PC-3 (cell line): ENCODE measurements at regions not wholly inside any gene's neighbourhood (a gene's known extent, or its start where the extent isn't known, plus 50 kb on each side); places are given as distances from the start of the nearest gene placed in this dataset.
"Not testable (repeated sequence)": the region's sequence is repeated elsewhere in the genome, so short reads cannot be mapped to it uniquely, and the experiment has no call there.

Experiments
- ATAC-seq: fragments of 200-7000 bp; cut with Tn5 transposase; 2 replicates; pipeline ENCODE4 v1.9.1; 2020; ENCODE audit warnings: mild to moderate bottlenecking, moderate library complexity
- BruUV-seq: library from RNA; stranded (reverse); fragments of 400-500 nt; replicated peaks from 2 replicates; lab custom pipeline; 2021; lab: Mats Ljungman, UMichigan
- CTCF ChIA-PET: fragments of 300-600 bp; sonication (Branson Sonifier 250); formaldehyde crosslinking; loops from one replicate; lab custom pipeline; 2022; ENCODE audit warnings: antibody characterized with exemption; lab: Charles Lee
- POLR2A ChIA-PET: fragments of 300-600 bp; sonication (Branson Sonifier 250); formaldehyde crosslinking; loops from one replicate; lab custom pipeline; 2022; ENCODE audit warnings: antibody characterized with exemption; ENCODE audit not compliant: unreplicated experiment; lab: Charles Lee
- DNase-seq: peaks from one replicate; pipeline ENCODE4 v3.0.0-alpha.2; 2015
- H2AFZ ChIP-seq: fragments of 300-600 bp; sonication (generic); 2 replicates; pipeline ENCODE4 v1.6.0; 2016; ENCODE audit warnings: antibody characterized with exemption, low read length
- H3F3A ChIP-seq: fragments of 300-600 bp; sonication (generic); one replicate; pipeline ENCODE4 v1.6.0; 2017; ENCODE audit warnings: antibody characterized with exemption, low read length, control low read depth, mild to moderate bottlenecking; ENCODE audit not compliant: unreplicated experiment
- H3K27ac ChIP-seq: fragments of 300-600 bp; sonication (generic); 2 replicates; pipeline ENCODE4 v1.5.1; 2016; ENCODE audit warnings: mild to moderate bottlenecking, low read length
- H3K27me3 ChIP-seq: fragments of 300-600 bp; sonication (generic); 2 replicates; pipeline ENCODE4 v1.6.1; 2016; ENCODE audit warnings: low read length, mixed read lengths
- H3K36me3 ChIP-seq: fragments of 300-600 bp; sonication (generic); 2 replicates; pipeline ENCODE4 v1.6.1; 2016; ENCODE audit warnings: low read depth, mixed run types, low read length, mixed read lengths
- H3K4me1 ChIP-seq: fragments of 300-600 bp; sonication (generic); 2 replicates; pipeline ENCODE4 v1.5.1; 2016; ENCODE audit warnings: low read length; ENCODE audit not compliant: insufficient read depth
- H3K4me2 ChIP-seq: fragments of 300-600 bp; sonication (generic); 2 replicates; pipeline ENCODE4 v1.6.0; 2016; ENCODE audit warnings: low read length
- H3K4me3 ChIP-seq: fragments of 300-600 bp; sonication (generic); 2 replicates; pipeline ENCODE4 v1.5.1; 2016; ENCODE audit warnings: mild to moderate bottlenecking, low read length, mixed read lengths
- H3K79me2 ChIP-seq: fragments of 300-600 bp; sonication (generic); 2 replicates; pipeline ENCODE4 v1.6.1; 2017; ENCODE audit warnings: low read length, mixed read lengths
- H3K9ac ChIP-seq: fragments of 300-600 bp; sonication (generic); 2 replicates; pipeline ENCODE4 v1.6.0; 2016; ENCODE audit warnings: mild to moderate bottlenecking, low read length
- H3K9me2 ChIP-seq: fragments of 300-600 bp; sonication (generic); replicated peaks from 2 replicates; pipeline ENCODE4 v1.6.1; 2016; ENCODE audit warnings: mixed run types, low read length, mixed read lengths
- H3K9me3 ChIP-seq: fragments of 300-600 bp; sonication (generic); 2 replicates; pipeline ENCODE4 v1.6.1; 2016; ENCODE audit warnings: low read length, mixed read lengths
- H4K20me1 ChIP-seq: fragments of 300-600 bp; sonication (generic); 2 replicates; pipeline ENCODE4 v1.6.1; 2016; ENCODE audit warnings: low read length, mixed read lengths
- intact Hi-C: fragments of 100-400 bp; cut with micrococcal nuclease; formaldehyde crosslinking; loops from 2 replicates; pipeline ENCODE4 v1.9.0; 2023

GRCh38 chr16:33583702-33584101 is 124.3 kb downstream of the TP53TG3F start:
- H3K4me3 ChIP-seq, H3F3A ChIP-seq, BruUV-seq, H3K9me3 ChIP-seq, DNase-seq, H3K36me3 ChIP-seq, H3K27ac ChIP-seq, H3K4me1 ChIP-seq, H3K9me2 ChIP-seq, H3K4me2 ChIP-seq, POLR2A ChIA-PET, H4K20me1 ChIP-seq, H3K9ac ChIP-seq, H3K79me2 ChIP-seq, intact Hi-C loops, CTCF ChIA-PET, H2AFZ ChIP-seq, ATAC-seq, H3K27me3 ChIP-seq: not testable (repeated sequence)

GRCh38 chr16:33588589-33588988 is 129.2 kb downstream of the TP53TG3F start:
- H4K20me1 ChIP-seq, H3K9ac ChIP-seq, H3K79me2 ChIP-seq, H3K27ac ChIP-seq, intact Hi-C loops, H3K4me3 ChIP-seq, H3K27me3 ChIP-seq, H3K9me2 ChIP-seq, CTCF ChIA-PET, H3F3A ChIP-seq, H3K9me3 ChIP-seq, H2AFZ ChIP-seq, DNase-seq, H3K36me3 ChIP-seq, ATAC-seq, BruUV-seq, H3K4me1 ChIP-seq, H3K4me2 ChIP-seq, POLR2A ChIA-PET: not testable (repeated sequence)

GRCh38 chr16:33593344-33593743 is 133.9 kb downstream of the TP53TG3F start:
- DNase-seq, H2AFZ ChIP-seq, CTCF ChIA-PET, H3K27me3 ChIP-seq, POLR2A ChIA-PET, H3K9me3 ChIP-seq, H3K9me2 ChIP-seq, intact Hi-C loops, H3F3A ChIP-seq, H3K9ac ChIP-seq, H3K4me3 ChIP-seq, H3K4me2 ChIP-seq, H4K20me1 ChIP-seq, H3K27ac ChIP-seq, H3K79me2 ChIP-seq, H3K36me3 ChIP-seq, ATAC-seq, BruUV-seq, H3K4me1 ChIP-seq: not testable (repeated sequence)

GRCh38 chr16:33595074-33595473 is 135.7 kb downstream of the TP53TG3F start:
- H3K79me2 ChIP-seq, H3K4me2 ChIP-seq, H3K4me1 ChIP-seq, BruUV-seq, H3K9me2 ChIP-seq, intact Hi-C loops, POLR2A ChIA-PET, H3K36me3 ChIP-seq, H3K27me3 ChIP-seq, ATAC-seq, DNase-seq, H4K20me1 ChIP-seq, H3K9ac ChIP-seq, H3K9me3 ChIP-seq, H3F3A ChIP-seq, CTCF ChIA-PET, H3K27ac ChIP-seq, H3K4me3 ChIP-seq, H2AFZ ChIP-seq: not testable (repeated sequence)

GRCh38 chr16:33601029-33601428 is 141.6 kb downstream of the TP53TG3F start:
- H3K9ac ChIP-seq, ATAC-seq, intact Hi-C loops, H3K9me3 ChIP-seq, H3K27me3 ChIP-seq, H2AFZ ChIP-seq, H3K79me2 ChIP-seq, BruUV-seq, H4K20me1 ChIP-seq, DNase-seq, POLR2A ChIA-PET, H3K4me1 ChIP-seq, H3K4me2 ChIP-seq, H3K4me3 ChIP-seq, H3K9me2 ChIP-seq, CTCF ChIA-PET, H3F3A ChIP-seq, H3K27ac ChIP-seq, H3K36me3 ChIP-seq: not testable (repeated sequence)

GRCh38 chr16:33623535-33624077 is 164.2 kb downstream of the TP53TG3F start:
- H3K27ac ChIP-seq, intact Hi-C loops, DNase-seq, H3K36me3 ChIP-seq, H2AFZ ChIP-seq, H3K4me3 ChIP-seq, H4K20me1 ChIP-seq, H3K9me3 ChIP-seq, H3K4me1 ChIP-seq, ATAC-seq, H3K4me2 ChIP-seq, H3K79me2 ChIP-seq, H3K9me2 ChIP-seq, BruUV-seq, CTCF ChIA-PET, H3K27me3 ChIP-seq, H3K9ac ChIP-seq, POLR2A ChIA-PET, H3F3A ChIP-seq: not testable (repeated sequence)

GRCh38 chr16:33628895-33629294 is 169.5 kb downstream of the TP53TG3F start:
- H3K4me2 ChIP-seq, H4K20me1 ChIP-seq, BruUV-seq, H3K9me3 ChIP-seq, ATAC-seq, H3K4me3 ChIP-seq, H2AFZ ChIP-seq, POLR2A ChIA-PET, H3K36me3 ChIP-seq, H3K4me1 ChIP-seq, CTCF ChIA-PET, H3K9ac ChIP-seq, H3K9me2 ChIP-seq, intact Hi-C loops, H3K79me2 ChIP-seq, H3K27ac ChIP-seq, DNase-seq, H3K27me3 ChIP-seq, H3F3A ChIP-seq: not testable (repeated sequence)
